ENCODE measurements at regions not wholly inside any gene's neighbourhood (a gene's known extent, or its start where the extent isn't known, plus 50 kb on each side); places are given as distances from the start of the nearest gene placed in this dataset.
"Not testable (repeated sequence)": the region's sequence is repeated elsewhere in the genome, so short reads cannot be mapped to it uniquely, and the experiment has no call there.

DNA sequence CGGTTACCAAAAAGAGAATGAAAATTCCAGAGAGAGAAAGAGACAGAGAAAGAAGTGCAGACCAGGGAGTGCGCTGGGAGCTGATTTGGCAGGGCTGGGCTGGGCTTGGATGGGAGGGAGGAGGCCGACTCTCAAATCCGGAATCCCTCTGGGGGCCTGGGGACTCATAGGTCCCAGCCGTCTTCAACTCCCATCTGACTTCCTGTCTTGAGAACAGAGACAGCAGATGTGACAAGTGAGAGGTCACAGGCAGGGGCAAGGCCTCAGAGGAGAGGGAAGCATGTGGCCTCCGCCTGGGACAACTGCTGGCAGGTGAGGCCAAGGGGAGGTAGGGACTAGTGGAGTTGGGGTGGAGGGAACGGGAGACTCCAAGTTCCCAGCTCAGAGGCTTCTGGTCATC is 172.9 kb downstream of the GOSR1 start:
- not testable (repeated sequence) for H3K9me3 ChIP-seq (ENCODE audit: control insufficient read depth, low read depth, low read length); H3K27me3 ChIP-seq (ENCODE audit: control insufficient read depth, insufficient read depth, low read length); H3K4me1 ChIP-seq (ENCODE audit: control insufficient read depth, insufficient read depth, low read length); H3K27ac ChIP-seq (ENCODE audit: low read length); H3K4me3 ChIP-seq (ENCODE audit: low read length); H3K36me3 ChIP-seq (ENCODE audit: control insufficient read depth, insufficient read depth, low read length); DNase-seq
- no CpG with 5 or more reads among the region's 7 CpGs for WGBS (ENCODE audit: insufficient coverage, low lambda C conversion rate)

DNA sequence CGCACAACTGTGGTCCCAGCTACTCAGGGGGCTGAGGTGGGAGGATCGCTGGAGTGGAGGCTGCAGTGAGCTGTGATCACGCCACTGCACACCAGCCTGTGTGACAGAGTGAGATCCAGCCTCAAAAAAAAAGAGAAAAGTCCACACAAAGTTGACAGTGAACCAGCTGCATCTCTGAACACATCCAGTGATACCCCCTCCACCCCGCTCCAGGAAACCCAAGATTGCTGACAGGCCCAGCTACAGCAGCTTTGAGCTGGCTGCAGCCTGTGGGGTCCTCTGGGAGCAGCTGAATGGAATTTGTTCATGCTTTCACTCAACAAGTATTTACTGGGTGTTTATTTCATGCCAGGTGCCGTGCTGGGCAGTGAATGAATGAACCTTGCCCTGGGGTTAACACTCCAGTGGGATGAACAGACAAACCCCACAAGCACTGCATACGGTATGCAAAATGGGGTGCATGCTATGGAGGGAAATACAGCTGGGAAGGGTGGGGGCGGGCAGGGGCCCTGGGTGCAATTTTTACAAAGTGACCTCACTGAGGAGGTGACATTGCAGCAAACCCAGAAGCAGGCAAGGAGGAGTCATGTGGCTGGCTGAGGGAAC is 170.9 kb downstream of the GOSR1 start:
- DNase-seq; H3K9me3 ChIP-seq (ENCODE audit: control insufficient read depth, low read depth, low read length); H3K36me3 ChIP-seq (ENCODE audit: control insufficient read depth, insufficient read depth, low read length); H3K4me1 ChIP-seq (ENCODE audit: control insufficient read depth, insufficient read depth, low read length); H3K27ac ChIP-seq (ENCODE audit: low read length); H3K4me3 ChIP-seq (ENCODE audit: low read length); H3K27me3 ChIP-seq (ENCODE audit: control insufficient read depth, insufficient read depth, low read length): not testable (repeated sequence)
- WGBS (ENCODE audit: insufficient coverage, low lambda C conversion rate) = no CpG with 5 or more reads among the region's 7 CpGs

DNA sequence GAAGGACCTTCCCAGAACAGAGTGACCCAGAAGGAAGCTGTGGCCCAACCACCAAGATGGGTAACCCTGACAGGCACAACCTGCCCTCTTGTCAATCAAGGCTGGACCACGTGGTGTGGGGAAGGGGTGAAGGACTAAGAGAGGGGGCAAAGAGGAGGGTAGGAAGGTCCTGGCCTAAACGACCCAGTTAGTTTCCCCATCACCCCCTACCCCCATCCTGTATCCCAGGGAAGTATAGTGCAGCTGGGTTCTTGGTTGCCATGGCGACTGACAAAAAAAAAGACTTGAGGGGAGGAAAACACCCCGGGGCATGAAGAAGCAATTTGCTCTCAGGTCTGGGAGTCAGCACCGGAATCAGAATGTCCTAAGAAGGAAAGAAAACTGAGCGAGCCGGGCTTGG is 168.7 kb downstream of the GOSR1 start:
- no CpG with 5 or more reads among the region's 7 CpGs for WGBS (ENCODE audit: insufficient coverage, low lambda C conversion rate)
- not testable (repeated sequence) for H3K4me1 ChIP-seq (ENCODE audit: control insufficient read depth, insufficient read depth, low read length); H3K27me3 ChIP-seq (ENCODE audit: control insufficient read depth, insufficient read depth, low read length); H3K4me3 ChIP-seq (ENCODE audit: low read length); H3K27ac ChIP-seq (ENCODE audit: low read length); H3K9me3 ChIP-seq (ENCODE audit: control insufficient read depth, low read depth, low read length); H3K36me3 ChIP-seq (ENCODE audit: control insufficient read depth, insufficient read depth, low read length)
- peak in 1 of 2 donors; percentile 1 for DNase-seq

DNA sequence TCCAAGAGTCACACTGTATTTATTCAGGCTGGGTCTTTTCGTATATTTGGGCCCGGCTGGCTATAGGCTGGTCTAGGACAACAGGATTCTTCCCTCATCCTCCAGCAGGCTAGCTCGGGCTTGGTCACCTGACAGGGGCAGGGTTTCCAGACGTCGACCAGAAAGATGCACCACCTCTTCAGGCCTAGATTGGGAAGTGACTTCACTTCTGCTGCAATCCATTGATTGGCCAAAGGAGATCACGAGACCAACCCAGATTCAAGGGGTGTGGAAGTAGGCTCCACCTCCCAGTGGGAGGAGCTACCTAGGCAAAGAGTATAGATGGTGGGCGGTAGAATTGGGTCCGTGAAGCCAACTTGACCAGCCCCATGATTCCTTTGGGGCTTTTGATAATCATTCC is 167.5 kb downstream of the GOSR1 start:
- not testable (repeated sequence) for H3K36me3 ChIP-seq (ENCODE audit: control insufficient read depth, insufficient read depth, low read length); H3K4me3 ChIP-seq (ENCODE audit: low read length); H3K4me1 ChIP-seq (ENCODE audit: control insufficient read depth, insufficient read depth, low read length); H3K27ac ChIP-seq (ENCODE audit: low read length); DNase-seq; H3K27me3 ChIP-seq (ENCODE audit: control insufficient read depth, insufficient read depth, low read length); H3K9me3 ChIP-seq (ENCODE audit: control insufficient read depth, low read depth, low read length)
- no CpG with 5 or more reads among the region's 8 CpGs for WGBS (ENCODE audit: insufficient coverage, low lambda C conversion rate)

DNA sequence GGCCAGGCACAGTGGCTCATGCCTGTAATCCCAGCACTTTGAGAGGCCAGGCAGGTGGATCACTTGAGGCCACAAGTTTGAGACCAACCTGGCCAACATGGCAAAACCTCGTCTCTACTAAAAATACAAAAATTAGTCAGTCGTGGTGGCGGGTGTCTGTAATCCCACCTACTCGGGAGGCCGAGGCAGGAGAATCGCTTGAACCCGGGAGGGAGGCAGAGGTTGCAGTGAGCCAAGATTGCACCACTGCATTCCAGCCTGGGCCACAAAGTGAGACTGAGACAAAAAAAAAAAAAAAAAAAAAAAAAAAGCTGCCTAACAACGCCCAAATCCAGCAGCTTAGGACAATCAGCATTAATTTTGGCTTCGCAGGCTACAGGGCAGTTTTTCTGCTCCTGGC is 167.1 kb downstream of the GOSR1 start:
- not testable (repeated sequence) for H3K27me3 ChIP-seq (ENCODE audit: control insufficient read depth, insufficient read depth, low read length); H3K36me3 ChIP-seq (ENCODE audit: control insufficient read depth, insufficient read depth, low read length); H3K27ac ChIP-seq (ENCODE audit: low read length); H3K4me3 ChIP-seq (ENCODE audit: low read length); DNase-seq; H3K4me1 ChIP-seq (ENCODE audit: control insufficient read depth, insufficient read depth, low read length); H3K9me3 ChIP-seq (ENCODE audit: control insufficient read depth, low read depth, low read length)
- WGBS (ENCODE audit: insufficient coverage, low lambda C conversion rate) = no CpG with 5 or more reads among the region's 9 CpGs

DNA sequence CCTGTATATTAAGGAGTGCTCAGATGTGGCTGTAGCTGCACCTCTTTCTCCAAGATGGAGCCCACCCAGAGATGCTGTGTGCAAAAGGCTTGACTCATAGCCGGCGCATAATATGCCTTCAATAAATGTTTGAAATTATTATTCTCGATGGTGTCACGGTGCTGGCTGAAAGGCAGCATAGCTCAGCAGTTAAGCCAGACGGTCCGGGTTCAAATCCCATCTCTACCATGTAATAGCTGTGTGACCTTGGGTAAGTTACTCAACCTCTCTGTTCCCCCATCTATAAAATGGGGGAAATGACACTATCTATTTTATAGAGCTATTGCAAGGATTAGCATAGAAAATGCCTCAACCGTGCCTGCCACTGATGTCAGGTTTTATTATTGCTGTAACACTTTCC is 164.2 kb downstream of the GOSR1 start:
- H3K4me3 ChIP-seq (ENCODE audit: low read length); H3K27ac ChIP-seq (ENCODE audit: low read length); H3K4me1 ChIP-seq (ENCODE audit: control insufficient read depth, insufficient read depth, low read length); H3K36me3 ChIP-seq (ENCODE audit: control insufficient read depth, insufficient read depth, low read length); H3K9me3 ChIP-seq (ENCODE audit: control insufficient read depth, low read depth, low read length); H3K27me3 ChIP-seq (ENCODE audit: control insufficient read depth, insufficient read depth, low read length); DNase-seq: not testable (repeated sequence)
- WGBS (ENCODE audit: insufficient coverage, low lambda C conversion rate) = 100% methylated on average over 3 of the region's 7 CpGs

DNA sequence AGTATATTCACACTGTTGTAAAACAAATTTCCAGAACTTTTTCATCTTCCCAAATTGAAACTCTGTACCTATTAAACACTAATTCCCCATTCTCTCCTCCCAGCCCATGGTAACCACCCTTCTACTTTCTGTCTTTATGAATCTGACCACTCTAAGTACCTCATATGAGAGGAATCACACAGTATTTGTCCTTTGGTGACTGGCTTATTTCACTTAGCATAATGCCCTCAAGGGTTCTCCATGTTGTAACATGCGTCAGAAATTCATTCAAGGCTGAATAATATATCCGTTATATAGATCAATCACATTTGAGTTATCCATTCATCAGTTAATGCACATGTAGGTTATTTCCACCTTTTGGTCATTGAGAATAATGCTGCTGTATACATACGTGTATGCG is 162.2 kb downstream of the GOSR1 start:
- H3K27me3 ChIP-seq (ENCODE audit: control insufficient read depth, insufficient read depth, low read length); H3K4me3 ChIP-seq (ENCODE audit: low read length); H3K27ac ChIP-seq (ENCODE audit: low read length); DNase-seq; H3K36me3 ChIP-seq (ENCODE audit: control insufficient read depth, insufficient read depth, low read length); H3K4me1 ChIP-seq (ENCODE audit: control insufficient read depth, insufficient read depth, low read length); H3K9me3 ChIP-seq (ENCODE audit: control insufficient read depth, low read depth, low read length): not testable (repeated sequence)
- no CpG with 5 or more reads among the region's 4 CpGs for WGBS (ENCODE audit: insufficient coverage, low lambda C conversion rate)

DNA sequence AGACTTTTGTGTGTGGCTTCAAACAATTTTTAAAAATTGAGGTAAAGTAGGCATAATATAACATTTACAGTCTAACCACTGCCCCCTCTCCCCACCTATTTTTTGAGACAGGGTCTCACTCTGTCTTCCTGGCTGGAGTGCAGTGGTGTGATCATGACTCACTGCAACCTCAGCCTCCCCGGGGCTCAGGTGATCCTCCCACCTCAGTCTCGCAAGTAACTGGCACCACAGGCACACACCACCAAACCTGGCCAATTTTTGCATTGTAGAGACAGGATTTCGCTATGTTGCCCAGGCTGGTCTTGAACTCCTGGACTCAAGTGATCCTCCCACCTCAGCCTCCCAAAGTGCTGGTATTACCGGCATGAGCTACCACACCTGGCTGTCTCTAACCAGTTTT is 161.8 kb downstream of the GOSR1 start:
- not testable (repeated sequence) for H3K27me3 ChIP-seq (ENCODE audit: control insufficient read depth, insufficient read depth, low read length); DNase-seq; H3K27ac ChIP-seq (ENCODE audit: low read length); H3K4me1 ChIP-seq (ENCODE audit: control insufficient read depth, insufficient read depth, low read length); H3K4me3 ChIP-seq (ENCODE audit: low read length); H3K9me3 ChIP-seq (ENCODE audit: control insufficient read depth, low read depth, low read length); H3K36me3 ChIP-seq (ENCODE audit: control insufficient read depth, insufficient read depth, low read length)
- no CpG with 5 or more reads among the region's 4 CpGs for WGBS (ENCODE audit: insufficient coverage, low lambda C conversion rate)

DNA sequence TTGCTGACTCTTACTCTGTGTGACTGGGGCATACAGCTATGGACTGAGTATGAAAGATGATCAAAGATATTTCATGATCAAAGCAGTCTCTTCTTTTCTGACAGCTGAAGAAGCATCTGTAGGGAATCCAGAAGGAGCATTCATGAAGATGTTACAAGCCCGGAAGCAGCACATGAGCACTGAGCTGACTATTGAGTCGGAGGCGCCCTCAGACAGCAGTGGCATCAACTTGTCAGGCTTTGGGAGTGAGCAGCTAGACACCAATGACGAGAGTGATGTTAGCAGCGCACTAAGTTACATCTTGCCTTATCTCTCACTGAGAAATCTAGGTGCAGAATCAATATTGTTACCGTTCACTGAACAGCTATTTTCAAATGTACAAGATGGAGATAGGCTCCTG is 154.4 kb downstream of the GOSR1 start:
- no CpG with 5 or more reads among the region's 6 CpGs for WGBS (ENCODE audit: insufficient coverage, low lambda C conversion rate)
- H3K27me3 ChIP-seq (ENCODE audit: control insufficient read depth, insufficient read depth, low read length); DNase-seq; H3K4me1 ChIP-seq (ENCODE audit: control insufficient read depth, insufficient read depth, low read length); H3K27ac ChIP-seq (ENCODE audit: low read length); H3K9me3 ChIP-seq (ENCODE audit: control insufficient read depth, low read depth, low read length); H3K36me3 ChIP-seq (ENCODE audit: control insufficient read depth, insufficient read depth, low read length); H3K4me3 ChIP-seq (ENCODE audit: low read length): not testable (repeated sequence)

DNA sequence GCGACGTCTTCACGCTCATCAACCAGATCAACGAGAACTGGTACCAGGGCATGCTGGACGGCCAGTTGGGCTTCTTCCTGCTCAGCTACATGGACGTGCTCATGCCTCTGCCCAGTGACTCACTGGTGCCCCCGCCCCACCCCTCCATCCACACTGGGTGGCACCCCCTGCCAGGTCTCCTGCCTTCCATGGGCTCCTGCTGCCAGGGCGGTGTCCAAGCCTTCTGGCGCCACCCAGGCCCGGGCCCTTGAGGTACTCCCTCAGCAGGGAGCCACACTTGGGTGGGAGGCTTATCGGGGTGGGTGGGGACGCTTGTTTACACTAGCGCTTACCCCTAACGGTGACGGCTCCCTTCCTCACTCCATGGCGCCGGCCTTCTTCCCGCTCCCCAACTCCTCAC is 148.2 kb downstream of the GOSR1 start:
- H3K27me3 ChIP-seq (ENCODE audit: control insufficient read depth, insufficient read depth, low read length); H3K4me1 ChIP-seq (ENCODE audit: control insufficient read depth, insufficient read depth, low read length); DNase-seq; H3K36me3 ChIP-seq (ENCODE audit: control insufficient read depth, insufficient read depth, low read length); H3K27ac ChIP-seq (ENCODE audit: low read length); H3K9me3 ChIP-seq (ENCODE audit: control insufficient read depth, low read depth, low read length); H3K4me3 ChIP-seq (ENCODE audit: low read length): not testable (repeated sequence)
- no CpG with 5 or more reads among the region's 18 CpGs for WGBS (ENCODE audit: insufficient coverage, low lambda C conversion rate)

DNA sequence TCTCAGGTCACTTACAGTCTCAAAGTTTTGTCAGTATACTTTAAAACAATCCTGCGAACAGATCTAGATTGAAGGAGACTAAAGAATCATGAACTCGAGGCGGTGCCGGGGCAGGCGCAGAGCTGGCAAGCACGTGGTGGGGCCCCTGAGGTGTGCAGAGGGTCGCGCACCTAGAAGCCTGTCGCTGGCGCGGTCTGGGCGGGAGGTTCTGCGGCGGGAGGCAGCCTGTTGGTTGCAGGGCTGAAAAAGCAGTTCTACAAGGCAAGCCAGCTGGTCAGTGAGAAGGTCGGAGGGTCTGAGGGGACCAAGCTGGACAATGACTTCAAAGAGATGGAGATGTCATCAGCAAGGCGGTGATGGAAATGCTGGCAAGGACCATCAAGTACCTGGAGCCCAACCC is 147.0 kb downstream of the GOSR1 start:
- not testable (repeated sequence) for DNase-seq; H3K4me3 ChIP-seq (ENCODE audit: low read length); H3K27ac ChIP-seq (ENCODE audit: low read length); H3K4me1 ChIP-seq (ENCODE audit: control insufficient read depth, insufficient read depth, low read length); H3K36me3 ChIP-seq (ENCODE audit: control insufficient read depth, insufficient read depth, low read length); H3K27me3 ChIP-seq (ENCODE audit: control insufficient read depth, insufficient read depth, low read length); H3K9me3 ChIP-seq (ENCODE audit: control insufficient read depth, low read depth, low read length)
- WGBS (ENCODE audit: insufficient coverage, low lambda C conversion rate) = no CpG with 5 or more reads among the region's 16 CpGs

All from large intestine (tissue), 3 donors.